PFSK-1 (cell line): ENCODE measurements at regions not wholly inside any gene's neighbourhood (a gene's known extent, or its start where the extent isn't known, plus 50 kb on each side); places are given as distances from the start of the nearest gene placed in this dataset.

ENCODE experiments used
- POLR2AphosphoS5 ChIP-seq: IDR thresholded peaks from 2 replicates; pipeline ENCODE4 v1.6.1; 2012; ENCODE audit warnings: low read depth, mild to moderate bottlenecking, control low read depth, low read length, moderate library complexity
- REST ChIP-seq, 2 experiments: IDR thresholded peaks; 2 replicates each; pipeline versions ENCODE4 v1.6.1 to v1.8.0; 2011 to 2012; ENCODE audit warnings: low read depth in 2 of 2, low read length in 2 of 2, control low read depth in 1 of 2, inconsistent platforms in 1 of 2, mild to moderate bottlenecking in 1 of 2, moderate library complexity in 1 of 2; ENCODE audit not compliant: insufficient read depth in 1 of 2
- TAF1 ChIP-seq: IDR thresholded peaks from 2 replicates; pipeline ENCODE4 v1.6.1; 2012; ENCODE audit warnings: low read length, control low read depth, borderline replicate concordance; ENCODE audit not compliant: insufficient read depth

GRCh38 chr12:124487066-124487833 is 80.2 kb downstream of the NCOR2 start:
- TF ChIP-seq POLR2AphosphoS5 (no peak), REST (IDR thresholded peaks at IDR 0.05; ENCODE audit: insufficient read depth in 1 of 2, low read depth in 2 of 2, low read length in 2 of 2) (no peak), TAF1 (no peak)
